ENCODE measurements at regions not wholly inside any gene's neighbourhood (a gene's known extent, or its start where the extent isn't known, plus 50 kb on each side); places are given as distances from the start of the nearest gene placed in this dataset.

DNA sequence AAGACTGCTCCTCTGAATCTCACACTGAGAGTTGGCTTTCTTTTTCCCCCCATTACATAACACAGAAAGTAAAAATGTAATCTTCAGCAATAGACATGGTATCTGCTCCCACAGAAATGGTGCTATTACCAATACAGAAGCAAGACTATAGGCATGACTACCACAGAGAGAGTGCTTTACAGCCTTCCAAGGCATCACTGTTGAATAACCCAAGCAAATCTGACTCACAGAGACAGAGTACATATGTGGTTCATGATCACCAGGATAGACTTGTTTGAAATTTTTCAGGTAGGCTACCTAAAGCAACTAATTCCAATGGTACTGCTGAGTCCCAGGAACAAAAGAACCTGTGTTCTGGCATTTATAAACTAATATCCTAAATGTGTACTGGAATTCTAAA lies 1373.4 kb upstream of the C9orf72 start (continued):
- TF ChIP-seq RBBP5 (IDR thresholded peaks at IDR 0.05; ENCODE audit: borderline replicate concordance, low read depth, low read length) (no peak), HDAC6 (IDR thresholded peaks at IDR 0.05; ENCODE audit: low read depth, low read length) (no peak), TBP (IDR thresholded peaks at IDR 0.05; ENCODE audit: low read depth, low read length) (no peak), BACH1 (IDR thresholded peaks at IDR 0.05; ENCODE audit: low read length) (no peak), RFX5 (IDR thresholded peaks at IDR 0.05; ENCODE audit: borderline replicate concordance, low read depth, low read length) (no peak), POLR2A (IDR thresholded peaks at IDR 0.05; ENCODE audit: control extremely low read depth in 1 of 2, low read depth in 2 of 2, low read length in 2 of 2) (no peak), SP4 (IDR thresholded peaks at IDR 0.05; ENCODE audit: low read length) (no peak), TCF12 (IDR thresholded peaks at IDR 0.05; ENCODE audit: low read depth, low read length) (no peak), JUN (IDR thresholded peaks at IDR 0.05; ENCODE audit: low read depth, low read length) (no peak), GTF2F1 (IDR thresholded peaks at IDR 0.05; ENCODE audit: borderline replicate concordance, low read depth, low read length) (no peak), CREB1 (IDR thresholded peaks at IDR 0.05) (no peak), CTBP2 (IDR thresholded peaks at IDR 0.05; ENCODE audit: borderline replicate concordance, insufficient read depth, insufficient read length, low read length) (no peak), PHF8 (conservative IDR thresholded peaks at IDR 0.05; ENCODE audit: low read depth, low read length) (no peak), MAFK (IDR thresholded peaks at IDR 0.05; ENCODE audit: low read depth, low read length) (no peak), CBX8 (IDR thresholded peaks at IDR 0.05; ENCODE audit: borderline replicate concordance, low read depth, low read length) (no peak), POLR2AphosphoS5 (IDR thresholded peaks at IDR 0.05; ENCODE audit: low read depth, low read length) (no peak)
- TF ChIP-seq, protein P1, sequence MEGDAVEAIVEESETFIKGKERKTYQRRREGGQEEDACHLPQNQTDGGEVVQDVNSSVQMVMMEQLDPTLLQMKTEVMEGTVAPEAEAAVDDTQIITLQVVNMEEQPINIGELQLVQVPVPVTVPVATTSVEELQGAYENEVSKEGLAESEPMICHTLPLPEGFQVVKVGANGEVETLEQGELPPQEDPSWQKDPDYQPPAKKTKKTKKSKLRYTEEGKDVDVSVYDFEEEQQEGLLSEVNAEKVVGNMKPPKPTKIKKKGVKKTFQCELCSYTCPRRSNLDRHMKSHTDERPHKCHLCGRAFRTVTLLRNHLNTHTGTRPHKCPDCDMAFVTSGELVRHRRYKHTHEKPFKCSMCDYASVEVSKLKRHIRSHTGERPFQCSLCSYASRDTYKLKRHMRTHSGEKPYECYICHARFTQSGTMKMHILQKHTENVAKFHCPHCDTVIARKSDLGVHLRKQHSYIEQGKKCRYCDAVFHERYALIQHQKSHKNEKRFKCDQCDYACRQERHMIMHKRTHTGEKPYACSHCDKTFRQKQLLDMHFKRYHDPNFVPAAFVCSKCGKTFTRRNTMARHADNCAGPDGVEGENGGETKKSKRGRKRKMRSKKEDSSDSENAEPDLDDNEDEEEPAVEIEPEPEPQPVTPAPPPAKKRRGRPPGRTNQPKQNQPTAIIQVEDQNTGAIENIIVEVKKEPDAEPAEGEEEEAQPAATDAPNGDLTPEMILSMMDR (IDR thresholded peaks at IDR 0.05; ENCODE audit: control extremely low read depth in 1 of 3, insufficient read depth in 1 of 3, low read depth in 1 of 3, low read length in 3 of 3): no peak
